ENCODE measurements at regions not wholly inside any gene's neighbourhood (a gene's known extent, or its start where the extent isn't known, plus 50 kb on each side); places are given as distances from the start of the nearest gene placed in this dataset.
"Not testable (repeated sequence)": the region's sequence is repeated elsewhere in the genome, so short reads cannot be mapped to it uniquely, and the experiment has no call there.

GRCh38 chr5:125045646-125046045 is 299.2 kb upstream of the ZNF608 start:
- DNase-seq (ENCODE audit: low read depth), result no peak

- no peak for DNase-seq (ENCODE audit: low read depth)
Observed at GRCh38 chr5:125046838-125047237, 300.4 kb upstream of the ZNF608 start.

DNA sequence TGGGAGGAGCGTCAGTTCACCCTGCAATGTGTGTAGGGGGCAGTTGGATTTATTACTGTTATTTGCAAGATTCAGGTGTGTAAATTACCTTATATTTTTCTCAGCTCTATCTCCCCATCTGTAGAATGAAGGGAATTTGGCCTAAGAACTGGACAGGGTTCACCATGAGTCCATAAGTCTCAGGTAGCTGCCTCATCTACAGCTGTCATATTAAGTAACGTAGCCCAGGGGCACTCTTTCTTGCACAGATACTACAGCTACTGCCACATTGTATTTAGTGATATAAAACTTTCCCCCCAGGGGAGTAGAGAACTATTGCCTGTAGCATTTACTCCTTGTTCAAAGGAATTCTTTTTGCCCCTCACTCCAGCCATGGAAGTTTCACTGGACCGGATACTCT is 301.4 kb upstream of the ZNF608 start:
- DNase-seq (ENCODE audit: low read depth), result no peak

GRCh38 chr5:125049721-125050702 is 303.6 kb upstream of the ZNF608 start:
- no peak for DNase-seq (ENCODE audit: low read depth)

GRCh38 chr5:125050926-125051325 is 304.5 kb upstream of the ZNF608 start:
- no peak for DNase-seq (ENCODE audit: low read depth)

- DNase-seq (ENCODE audit: low read depth), result no peak
Observed at GRCh38 chr5:125052584-125052983, 306.1 kb upstream of the ZNF608 start.

GRCh38 chr5:125053179-125053578 is 306.7 kb upstream of the ZNF608 start:
- no peak for DNase-seq (ENCODE audit: low read depth)

GRCh38 chr5:125054146-125054545 is 307.7 kb upstream of the ZNF608 start:
- no peak for DNase-seq (ENCODE audit: low read depth)

DNA sequence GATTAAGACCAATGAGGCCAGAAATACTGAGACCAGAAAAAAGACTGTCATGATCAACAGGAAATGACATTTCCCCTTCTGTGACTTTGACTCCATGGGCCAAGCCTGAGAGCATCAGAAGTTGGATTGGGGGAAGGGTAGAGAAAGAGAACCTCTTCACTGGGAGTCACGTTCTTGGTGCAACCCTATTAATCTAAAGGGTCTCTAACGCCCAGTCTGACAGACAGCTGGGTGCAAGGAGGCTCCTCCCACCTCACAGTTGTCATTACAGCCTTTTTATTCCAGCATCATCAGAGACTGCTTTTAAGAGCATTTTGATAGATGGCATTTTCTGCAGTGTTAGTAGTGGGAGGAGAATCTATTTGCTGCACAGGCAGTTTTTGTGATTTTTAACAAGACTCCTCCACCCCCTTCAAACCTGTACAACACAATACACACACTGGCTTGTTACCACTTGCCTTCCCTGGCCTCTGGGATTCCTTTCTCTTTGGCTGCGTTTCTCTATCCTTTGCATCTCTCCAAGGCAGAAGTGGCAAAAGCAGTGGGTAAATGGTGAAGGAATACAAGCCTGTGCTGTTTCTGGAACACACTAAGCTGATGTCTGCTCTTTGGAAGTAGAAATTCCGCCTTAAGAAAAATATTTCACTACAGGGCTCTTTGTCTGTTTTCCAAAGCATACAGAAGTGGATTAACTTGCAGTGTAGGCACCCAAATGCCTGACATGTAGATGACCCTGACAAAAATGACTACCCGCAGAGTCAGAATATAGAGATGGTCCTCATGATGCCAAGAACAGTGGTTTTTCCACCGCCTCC is 310.4 kb upstream of the ZNF608 start:
- DNase-seq (ENCODE audit: low read depth), result no peak

DNA sequence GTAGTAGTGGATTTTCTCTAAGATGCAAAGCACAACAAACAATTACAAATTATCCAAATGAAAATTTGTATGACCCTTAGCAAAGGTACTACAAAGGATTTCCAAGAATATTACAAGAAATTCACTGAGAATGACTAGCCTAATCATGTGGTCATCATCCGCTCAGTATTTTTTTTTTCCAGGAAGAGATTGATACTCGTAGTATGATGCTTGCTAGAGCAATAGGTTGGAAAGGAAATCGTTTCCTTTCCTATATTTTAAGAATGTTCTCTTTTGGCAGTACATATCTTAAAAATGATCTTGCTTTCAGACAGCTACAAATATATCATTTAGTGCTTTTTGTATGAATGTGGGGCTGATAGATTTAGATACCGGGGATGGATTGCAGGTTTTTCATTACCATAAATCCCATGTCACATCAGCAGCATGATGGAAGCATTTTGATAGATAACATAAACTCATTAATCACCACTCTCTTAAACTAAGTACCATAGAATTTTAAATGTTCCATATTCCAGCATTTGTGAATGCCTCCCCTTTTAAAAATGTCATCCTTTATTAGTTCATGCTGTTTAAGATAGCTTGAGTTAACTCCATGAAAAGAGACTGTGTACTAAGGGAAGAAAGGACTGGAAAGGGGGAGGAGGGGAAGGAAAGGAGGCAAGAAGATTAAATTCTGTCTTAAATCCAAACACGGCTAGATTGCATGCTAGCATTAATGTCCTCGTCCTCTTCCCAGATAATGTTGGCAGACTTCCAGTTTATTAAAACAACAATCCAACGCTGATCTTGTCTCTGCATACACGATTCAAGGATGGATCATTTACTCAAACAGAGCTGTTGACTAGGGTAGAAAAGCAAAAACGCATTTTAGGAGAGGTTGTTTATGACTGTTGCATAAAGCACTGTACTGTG is 311.7 kb upstream of the ZNF608 start:
- DNase-seq (ENCODE audit: low read depth), result no peak

DNA sequence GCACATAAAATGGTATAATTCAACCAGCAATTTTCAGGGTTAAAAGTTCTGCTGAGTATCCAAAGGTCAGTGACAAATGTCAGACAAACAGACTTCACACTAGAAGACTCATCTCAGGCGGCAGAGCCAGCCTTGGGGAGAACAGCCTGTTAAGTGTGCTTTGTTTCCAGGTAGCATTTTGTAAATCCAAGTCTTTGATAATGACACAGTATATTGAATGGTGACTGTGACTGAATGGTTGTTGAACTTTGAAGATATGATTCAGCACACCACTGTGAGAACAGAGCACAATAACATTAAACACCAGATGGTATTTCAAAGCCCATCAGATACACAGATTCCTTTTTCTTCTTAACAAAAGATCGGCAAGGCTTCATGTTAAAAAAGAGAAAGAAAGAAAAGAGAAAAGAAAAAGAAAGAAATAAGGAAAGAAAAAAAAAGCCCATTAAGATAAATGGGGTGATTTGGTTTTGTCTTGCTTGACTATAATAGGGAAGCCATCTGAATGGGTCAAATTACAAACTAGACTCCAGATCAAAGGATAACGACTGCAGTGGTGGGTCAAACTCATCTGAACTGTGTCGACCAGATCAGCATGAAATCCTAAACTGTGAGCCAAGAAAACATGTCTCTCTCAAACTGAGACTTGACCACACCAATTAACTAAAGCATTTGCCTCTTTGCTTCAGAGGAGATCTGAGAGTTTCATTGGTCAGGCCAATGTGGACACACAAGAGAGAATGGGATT is 313.0 kb upstream of the ZNF608 start:
- DNase-seq (ENCODE audit: low read depth), result no peak

- no peak for DNase-seq (ENCODE audit: low read depth)
Observed at GRCh38 chr5:125061726-125062125, 315.3 kb upstream of the ZNF608 start.

DNA sequence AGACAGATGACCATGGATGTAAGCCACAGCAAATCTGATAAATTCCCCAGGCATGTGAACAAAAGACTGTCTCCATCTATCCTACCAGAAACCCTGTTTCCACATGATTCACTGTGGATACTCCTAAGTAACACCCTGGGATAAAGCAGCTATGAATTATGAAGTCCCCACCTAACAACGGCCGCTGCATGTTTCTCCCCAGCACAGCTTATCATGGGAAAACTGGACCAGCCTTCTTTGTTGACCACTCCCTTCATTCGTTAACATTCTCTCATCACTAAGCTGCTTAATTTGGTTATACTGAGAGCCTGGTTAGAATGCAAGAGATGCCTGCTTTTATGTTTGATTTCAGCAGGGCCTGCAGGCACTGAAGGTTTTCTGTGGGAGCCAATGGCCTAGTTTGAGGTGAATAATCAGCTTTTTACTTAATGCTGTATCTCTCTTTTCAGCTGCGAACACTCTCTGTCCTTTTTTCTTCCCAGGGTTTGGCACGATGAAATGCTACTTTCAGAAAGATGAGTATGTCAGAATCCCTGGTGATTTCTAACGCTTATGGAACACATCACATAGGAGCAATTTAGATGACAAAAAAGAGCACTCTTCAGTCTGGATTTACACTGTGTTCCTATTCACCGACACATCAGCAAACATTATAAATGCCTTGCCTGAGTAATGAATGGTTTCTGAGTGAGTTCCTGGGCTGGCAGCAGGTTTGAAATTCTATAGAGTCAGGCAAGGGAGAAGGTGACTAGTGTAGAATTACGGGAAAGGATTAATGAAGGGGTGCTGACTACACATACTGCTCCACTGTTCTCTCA is 318.4 kb upstream of the ZNF608 start:
- DNase-seq (ENCODE audit: low read depth), result no peak

GRCh38 chr5:125065741-125066140 is 319.3 kb upstream of the ZNF608 start:
- DNase-seq (ENCODE audit: low read depth), result no peak

DNA sequence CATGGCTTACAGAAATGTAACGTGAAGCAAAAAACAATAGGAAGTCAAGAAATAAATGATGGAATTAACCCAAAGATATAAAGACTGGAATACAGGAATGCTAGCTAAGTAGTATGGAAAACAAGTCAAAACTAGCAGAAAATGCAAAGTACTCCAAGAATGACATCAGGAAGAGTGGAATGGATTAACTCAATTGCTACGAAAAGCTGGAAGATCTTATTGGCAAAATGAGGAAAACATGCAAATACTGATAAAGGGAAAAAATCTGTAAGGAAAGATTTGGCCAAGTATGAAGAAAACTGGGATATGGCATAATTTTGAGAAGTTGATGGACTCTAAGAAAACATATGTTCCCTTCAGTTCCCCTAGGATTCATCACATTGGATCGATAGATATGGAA is 324.5 kb upstream of the ZNF608 start:
- DNase-seq (ENCODE audit: low read depth), result no peak

DNA sequence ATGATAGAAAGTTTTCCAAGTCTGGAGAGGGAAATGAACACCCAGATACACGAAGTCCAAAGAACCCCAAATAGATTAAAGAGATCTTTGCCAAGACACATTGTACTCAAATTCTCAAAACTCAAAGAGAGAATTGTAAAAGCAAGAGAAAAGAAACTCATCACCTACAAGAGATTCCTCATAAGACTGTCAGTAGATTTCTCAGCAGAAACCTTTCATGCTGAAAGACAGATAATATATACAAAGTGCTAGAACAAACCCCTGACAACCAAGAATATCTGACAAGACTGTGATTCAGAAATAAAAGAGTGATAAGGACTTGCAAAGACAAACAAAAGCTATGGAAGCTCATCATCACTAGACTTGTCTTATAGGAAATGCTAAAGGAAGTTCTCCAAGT is 326.7 kb upstream of the ZNF608 start:
- no peak for DNase-seq (ENCODE audit: low read depth)

- no peak for DNase-seq (ENCODE audit: low read depth)
Observed at GRCh38 chr5:125075567-125075966, 329.1 kb upstream of the ZNF608 start.

DNA sequence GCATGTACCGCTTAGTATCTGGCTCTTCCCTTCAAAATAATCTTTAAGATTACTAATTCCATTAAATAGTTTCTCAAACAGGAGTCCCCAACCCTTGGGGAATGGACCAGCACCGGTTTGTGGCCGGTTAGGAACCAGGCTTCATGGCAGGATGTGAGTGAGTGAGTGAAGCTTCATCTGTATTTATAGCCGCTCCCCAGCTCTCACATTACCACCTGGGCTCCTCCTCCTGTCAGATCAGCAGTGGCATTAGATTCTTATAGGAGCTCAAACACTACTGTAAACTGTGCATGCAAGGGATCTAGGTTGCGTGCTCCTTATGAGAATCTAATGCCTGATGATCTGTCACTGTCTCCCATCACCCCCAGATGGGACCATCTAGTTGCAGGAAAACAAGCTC is 332.6 kb upstream of the ZNF608 start:
- DNase-seq (ENCODE audit: low read depth), result not testable (repeated sequence)

DNA sequence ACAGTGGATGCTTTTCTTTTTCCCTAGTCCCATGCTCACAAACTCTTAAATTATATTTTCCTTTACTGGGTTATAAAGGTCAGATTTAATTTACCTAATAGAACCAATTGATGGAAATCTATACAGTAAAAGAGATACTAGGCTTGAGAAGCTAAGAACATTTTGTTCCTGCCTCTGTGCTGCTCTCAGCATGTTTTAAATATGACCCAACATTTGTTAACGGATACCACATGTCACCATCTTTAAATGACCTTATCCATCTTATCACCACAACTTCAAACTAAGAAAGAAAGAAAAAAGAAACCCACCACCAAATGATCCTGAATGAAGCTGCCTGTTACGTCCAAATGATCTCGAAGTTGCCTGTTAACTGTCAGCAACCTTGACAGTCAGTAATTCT is 334.7 kb upstream of the ZNF608 start:
- no peak for DNase-seq (ENCODE audit: low read depth)

DNA sequence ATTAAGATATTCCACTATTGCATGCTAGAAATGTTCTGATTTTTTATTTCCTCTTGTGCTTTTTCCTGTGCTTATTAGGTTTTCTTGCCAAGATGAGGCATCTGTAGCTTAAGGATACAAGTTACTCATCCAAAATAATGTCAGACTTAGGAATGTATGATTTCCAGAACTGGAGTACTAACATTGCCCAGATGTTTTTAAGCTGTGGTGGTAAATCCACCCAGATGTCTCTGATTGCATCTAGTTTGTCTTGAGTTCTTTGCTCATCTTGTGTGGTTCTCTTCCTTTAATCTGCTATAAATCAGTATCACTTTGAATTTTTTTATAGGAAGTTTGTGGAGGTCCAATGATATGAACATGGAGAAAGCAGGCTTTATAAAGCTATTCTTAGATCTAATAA is 337.5 kb upstream of the ZNF608 start:
- no peak for DNase-seq (ENCODE audit: low read depth)

All from activated T-helper 9 cell treated with anti-CD3 and anti-CD28 coated beads, Interleukin-2, amount 50 U/mL, for 16 hours (primary cell).